HG03571 (cell line): ENCODE measurements at regions not wholly inside any gene's neighbourhood (a gene's known extent, or its start where the extent isn't known, plus 50 kb on each side); places are given as distances from the start of the nearest gene placed in this dataset.

Experiments
- ATAC-seq: cut with Tn5 transposase; IDR thresholded peaks from one replicate; pipeline ENCODE4 v1.9.1; 2021; ENCODE audit not compliant: unreplicated experiment

- no peak for ATAC-seq
Measured at GRCh38 chr10:8531116-8531515, 476.6 kb downstream of the GATA3 start.

- ATAC-seq, result no peak
Measured at GRCh38 chr10:8532647-8533046, 478.2 kb downstream of the GATA3 start.

GRCh38 chr10:8533462-8533861 lies 479.0 kb downstream of the GATA3 start:
- no peak for ATAC-seq

GRCh38 chr10:8534096-8534495 lies 479.6 kb downstream of the GATA3 start:
- ATAC-seq, result no peak

- ATAC-seq, result no peak
Measured at GRCh38 chr10:8534891-8535290, 480.4 kb downstream of the GATA3 start.

- no peak for ATAC-seq
Measured at GRCh38 chr10:8539056-8539455, 484.6 kb downstream of the GATA3 start.

- ATAC-seq, result no peak
Measured at GRCh38 chr10:8543361-8544056, 489.0 kb downstream of the GATA3 start.

- no peak for ATAC-seq
Measured at GRCh38 chr10:8544057-8544380, 489.5 kb downstream of the GATA3 start.

- ATAC-seq, result no peak
Measured at GRCh38 chr10:8544500-8544899, 490.0 kb downstream of the GATA3 start.

GRCh38 chr10:8554574-8554973 lies 500.1 kb downstream of the GATA3 start:
- no peak for ATAC-seq

GRCh38 chr10:8556321-8556720 lies 501.8 kb downstream of the GATA3 start:
- no peak for ATAC-seq

GRCh38 chr10:8563478-8563877 lies 509.0 kb downstream of the GATA3 start:
- no peak for ATAC-seq

- ATAC-seq, result no peak
Measured at GRCh38 chr10:8566737-8567136, 512.2 kb downstream of the GATA3 start.

- ATAC-seq, result no peak
Measured at GRCh38 chr10:8568401-8568800, 513.9 kb downstream of the GATA3 start.

- ATAC-seq, result no peak
Measured at GRCh38 chr10:8575620-8576019, 521.1 kb downstream of the GATA3 start.

- ATAC-seq, result no peak
Measured at GRCh38 chr10:8576281-8576680, 521.8 kb downstream of the GATA3 start.

GRCh38 chr10:8576911-8577310 lies 522.4 kb downstream of the GATA3 start:
- no peak for ATAC-seq

- ATAC-seq, result no peak
Measured at GRCh38 chr10:8577686-8578085, 523.2 kb downstream of the GATA3 start.

- ATAC-seq, result no peak
Measured at GRCh38 chr10:8581521-8582225, 527.2 kb downstream of the GATA3 start.

GRCh38 chr10:8583096-8583495 lies 528.6 kb downstream of the GATA3 start:
- no peak for ATAC-seq

GRCh38 chr10:8584666-8585065 lies 530.2 kb downstream of the GATA3 start:
- no peak for ATAC-seq

- ATAC-seq, result no peak
Measured at GRCh38 chr10:8586504-8586903, 532.0 kb downstream of the GATA3 start.

- ATAC-seq, result no peak
Measured at GRCh38 chr10:8588135-8588534, 533.6 kb downstream of the GATA3 start.
